GM19239 (cell line): ENCODE measurements at regions not wholly inside any gene's neighbourhood (a gene's known extent, or its start where the extent isn't known, plus 50 kb on each side); places are given as distances from the start of the nearest gene placed in this dataset.
"Not testable (repeated sequence)": the region's sequence is repeated elsewhere in the genome, so short reads cannot be mapped to it uniquely, and the experiment has no call there.

ENCODE experiments used
- DNase-seq: peaks from one replicate; pipeline ENCODE4 v3.0.0; 2011; ENCODE audit warnings: low spot score; ENCODE audit not compliant: insufficient read length
- FAIRE-seq: peaks from 2 replicates; lab custom pipeline; 2011; peaks lifted over from hg19 to GRCh38; lab: Jason Lieb, UNC

DNA sequence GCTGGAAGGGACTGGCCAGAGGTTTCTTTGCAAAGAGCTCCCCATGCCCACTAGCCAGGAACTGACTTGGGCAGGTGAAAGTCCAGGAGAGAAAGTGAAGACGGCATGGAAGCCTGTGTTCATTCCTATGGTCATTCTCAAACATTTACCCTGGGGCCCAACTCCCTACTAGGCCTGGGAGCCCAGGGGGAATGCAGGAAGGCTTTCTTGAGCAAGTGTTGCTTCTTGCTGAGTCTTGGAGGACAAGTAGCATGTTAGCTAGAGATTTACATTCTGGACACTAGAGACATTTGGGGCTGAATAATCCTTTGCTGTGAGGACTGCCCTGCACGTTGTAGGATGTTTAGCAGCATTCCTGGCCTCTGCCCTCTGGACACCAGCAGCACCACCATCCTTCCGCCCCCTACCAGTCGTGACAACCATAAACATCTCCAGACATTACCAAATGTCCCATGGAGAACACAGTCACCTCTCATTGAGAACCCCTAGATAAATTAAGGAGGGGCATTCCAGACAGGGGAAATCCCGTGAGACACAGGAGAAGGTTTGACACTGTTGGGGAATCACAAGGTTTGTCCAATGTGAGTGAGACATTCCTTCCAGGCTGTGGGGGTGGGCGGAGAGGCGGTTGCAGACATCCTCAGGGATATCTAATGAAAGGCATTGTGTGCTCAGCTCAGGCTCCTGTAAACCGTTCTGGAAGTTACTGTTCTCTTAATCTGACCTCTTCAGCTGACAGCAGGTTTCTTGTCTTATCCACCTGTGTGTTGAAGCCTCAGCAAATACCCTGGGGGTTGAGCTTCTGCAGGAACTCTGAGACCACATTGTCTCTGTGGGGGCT lies 236.2 kb downstream of the TLE3 start:
- DNase-seq (no peak), FAIRE-seq (no peak)

DNA sequence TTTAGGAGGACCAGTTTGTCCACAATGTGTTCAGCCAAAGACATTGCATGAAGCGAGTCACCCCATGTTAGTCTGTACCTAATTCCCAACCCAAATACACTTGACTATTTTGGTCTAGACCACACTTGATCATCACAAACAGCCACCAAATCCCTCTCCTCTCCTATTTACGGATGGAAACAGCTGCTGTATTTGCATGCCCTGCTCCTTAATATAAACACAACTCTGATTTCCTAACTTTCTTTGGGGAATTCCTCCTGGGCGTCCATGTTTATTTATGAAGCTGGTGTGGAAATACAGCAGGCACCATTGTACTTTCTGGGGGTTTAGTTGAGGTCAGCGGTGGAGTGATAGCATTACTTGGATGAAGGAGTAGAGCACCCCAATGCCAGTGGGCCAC lies 235.2 kb downstream of the TLE3 start:
- no peak for DNase-seq
- no peak for FAIRE-seq

DNA sequence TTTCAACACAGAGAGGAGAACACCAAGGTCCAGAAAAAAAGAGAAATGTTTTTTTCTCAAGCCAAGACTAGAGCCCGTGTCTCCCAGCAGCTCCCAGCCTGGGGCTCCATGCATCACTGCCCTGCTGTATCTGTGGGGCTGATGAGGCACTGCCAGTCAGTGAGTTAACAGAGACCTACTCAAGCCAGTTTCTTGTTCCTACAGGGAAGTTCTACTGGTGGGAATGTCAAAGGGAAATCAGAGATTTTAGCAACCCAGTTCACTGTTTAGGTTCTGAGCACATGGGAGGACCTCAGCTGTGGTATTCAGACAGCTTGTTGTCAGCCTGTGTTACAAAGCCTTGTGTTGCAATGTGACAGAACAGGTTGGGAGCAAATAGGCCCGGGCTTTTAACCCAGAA lies 234.3 kb downstream of the TLE3 start:
- no peak for FAIRE-seq

DNA sequence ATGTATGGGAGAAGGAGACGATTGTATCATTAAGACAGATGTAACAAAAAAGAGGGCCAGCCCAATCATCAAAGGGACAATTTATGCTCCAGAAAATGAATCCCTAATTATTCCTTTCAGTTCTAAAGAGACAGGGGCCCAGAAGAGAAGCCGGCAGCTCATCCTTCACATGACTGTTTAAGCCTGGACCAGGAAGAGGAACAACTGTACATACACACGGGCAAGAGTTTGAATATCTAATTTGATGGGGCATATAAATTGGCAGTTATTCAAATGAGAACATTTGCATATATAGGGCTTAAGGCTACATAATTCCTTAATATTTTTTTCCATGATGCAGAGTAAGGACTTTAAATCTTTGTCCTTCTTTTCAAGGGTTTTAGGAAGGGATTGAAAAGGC lies 232.3 kb downstream of the TLE3 start:
- DNase-seq (no peak), FAIRE-seq (no peak)

More for the DNA sequence above, 234.3 kb downstream of the TLE3 start:
- DNase-seq, result no peak

DNA sequence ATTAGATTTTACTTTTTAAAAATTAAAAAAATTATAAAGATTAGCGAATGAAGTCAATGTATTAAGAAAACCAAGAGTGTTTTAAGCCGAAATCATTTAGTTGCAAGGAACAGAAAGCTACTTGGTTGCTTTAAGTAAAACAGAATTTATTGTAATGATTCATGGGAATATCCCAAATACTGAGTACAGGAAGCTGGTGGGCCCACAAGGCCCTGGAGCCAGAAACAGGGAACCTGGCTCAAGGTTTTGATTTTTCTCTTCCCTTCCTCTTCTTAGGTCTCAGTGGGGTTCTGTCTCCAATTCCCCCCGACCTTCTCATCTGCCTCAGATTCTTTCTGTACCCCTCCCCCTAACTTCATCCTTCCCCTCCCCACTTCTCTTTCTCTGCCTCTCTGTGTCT lies 229.0 kb downstream of the TLE3 start:
- FAIRE-seq (no peak), DNase-seq (no peak)

DNA sequence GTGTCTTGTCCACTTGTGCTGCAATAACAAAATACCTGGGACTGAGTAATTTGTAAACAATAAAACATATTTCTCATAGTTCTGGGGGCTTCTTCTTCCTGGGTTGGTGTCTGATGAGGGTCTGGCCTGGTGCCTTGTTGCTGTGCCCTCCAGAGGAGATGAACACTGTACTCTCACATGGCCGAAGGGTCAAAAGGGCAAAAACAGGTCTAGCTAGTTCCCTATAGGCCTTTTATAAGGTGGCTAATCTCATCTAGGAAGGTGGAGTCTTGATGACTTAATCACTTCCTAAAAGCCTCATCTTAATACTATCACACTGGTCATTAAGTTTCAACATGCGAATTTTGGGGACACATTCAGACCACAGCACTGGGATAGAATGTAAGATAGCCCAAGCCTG lies 228.4 kb downstream of the TLE3 start:
- FAIRE-seq (no peak), DNase-seq (no peak)

DNA sequence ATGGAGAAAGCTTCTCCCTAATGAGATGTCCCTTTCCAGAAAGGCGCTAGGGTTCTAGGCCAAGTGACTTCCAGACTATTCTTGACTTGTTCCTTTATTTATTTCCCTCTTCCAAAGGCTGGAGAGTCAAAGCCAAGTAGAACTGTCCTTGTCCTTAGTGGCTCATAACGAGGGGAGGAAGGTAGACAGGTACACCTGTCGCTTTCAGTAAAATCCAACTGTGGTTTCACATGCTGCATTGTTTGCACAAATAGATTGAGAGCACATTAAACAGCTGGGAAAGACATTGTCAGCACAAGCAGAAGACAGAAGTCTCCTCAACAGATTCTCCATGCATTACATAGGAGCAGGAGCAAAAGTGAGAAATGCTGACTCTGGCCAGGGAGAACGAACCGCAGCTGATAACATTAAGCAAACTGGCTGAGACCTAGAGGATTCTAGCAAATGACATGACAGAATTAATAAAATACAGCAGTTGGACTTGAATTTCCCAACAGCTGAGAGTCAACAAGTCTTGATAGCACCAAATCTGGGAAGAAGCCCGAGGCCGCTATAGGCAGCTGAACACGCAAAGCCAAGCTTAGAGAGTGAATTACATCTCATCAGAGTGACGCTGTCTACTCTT lies 227.7 kb downstream of the TLE3 start:
- FAIRE-seq, result no peak
- DNase-seq, result no peak

DNA sequence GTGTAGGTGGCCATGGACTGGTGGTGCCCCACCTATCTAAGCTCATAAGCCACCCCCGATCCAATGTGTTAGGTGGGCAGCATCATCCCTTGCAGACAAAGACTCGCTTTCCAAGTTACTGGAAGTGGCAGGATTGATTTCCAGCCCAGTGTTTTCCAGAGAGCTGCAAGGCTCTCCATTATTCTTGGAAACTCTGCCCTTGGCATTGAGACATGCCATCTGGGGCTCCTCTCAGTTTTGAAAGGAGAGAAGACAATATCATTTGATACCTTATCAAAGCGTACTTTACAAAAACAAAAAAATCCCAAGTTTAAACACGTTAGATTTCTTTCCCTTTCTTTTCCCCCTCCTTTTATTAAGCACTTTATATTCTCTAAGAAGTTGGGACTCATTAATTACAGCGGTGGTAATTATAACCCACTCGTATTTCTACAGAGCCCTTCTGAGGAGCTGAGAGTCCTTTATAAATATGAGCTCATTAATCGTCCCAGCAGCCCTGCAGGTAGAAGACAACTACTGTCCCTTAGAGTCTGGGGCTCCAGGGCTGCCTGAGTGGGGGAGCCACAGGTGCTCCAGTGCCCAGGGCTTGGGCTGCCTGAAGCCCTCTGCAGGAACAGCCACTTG lies 226.1 kb downstream of the TLE3 start:
- FAIRE-seq (no peak), DNase-seq (no peak)

DNA sequence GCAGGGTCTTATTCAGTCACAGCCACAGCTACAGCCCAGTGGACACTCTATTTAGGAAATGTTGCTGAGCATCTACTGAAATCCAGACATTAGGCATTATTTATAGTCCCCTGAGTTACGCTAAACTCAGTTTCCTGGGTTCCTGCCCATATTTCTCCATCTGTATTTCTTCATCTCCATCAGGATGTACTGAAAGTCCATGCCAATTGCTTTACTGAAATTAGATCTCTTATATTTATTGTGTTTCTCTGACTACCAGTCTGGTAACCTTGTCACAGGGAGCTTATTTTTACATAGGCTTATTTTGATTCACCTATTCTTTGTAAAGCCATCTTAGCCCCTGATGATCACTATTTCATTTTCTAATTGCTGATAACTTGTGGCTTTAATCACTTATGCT lies 223.9 kb downstream of the TLE3 start:
- DNase-seq, result no peak
- FAIRE-seq, result no peak

DNA sequence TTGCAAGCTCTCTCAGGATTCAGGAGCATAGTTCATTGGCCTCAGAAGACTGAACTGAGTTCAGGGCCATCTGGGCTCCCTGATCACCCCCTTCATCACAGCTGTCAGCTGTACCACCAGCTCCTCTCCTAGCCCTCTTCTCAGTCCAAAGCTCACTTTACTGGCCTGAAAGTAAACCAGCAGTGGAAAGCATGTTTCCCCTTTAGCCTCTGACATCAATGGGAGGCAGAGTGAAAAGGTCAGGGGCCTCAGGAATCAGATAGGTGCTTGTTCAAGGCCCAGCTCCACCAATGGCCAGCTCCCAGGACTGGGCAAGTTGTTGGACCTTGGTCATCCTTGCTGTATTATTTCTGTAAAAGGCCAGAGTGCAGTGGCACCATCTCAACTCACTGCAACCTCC lies 223.4 kb downstream of the TLE3 start:
- FAIRE-seq (no peak), DNase-seq (no peak)

DNA sequence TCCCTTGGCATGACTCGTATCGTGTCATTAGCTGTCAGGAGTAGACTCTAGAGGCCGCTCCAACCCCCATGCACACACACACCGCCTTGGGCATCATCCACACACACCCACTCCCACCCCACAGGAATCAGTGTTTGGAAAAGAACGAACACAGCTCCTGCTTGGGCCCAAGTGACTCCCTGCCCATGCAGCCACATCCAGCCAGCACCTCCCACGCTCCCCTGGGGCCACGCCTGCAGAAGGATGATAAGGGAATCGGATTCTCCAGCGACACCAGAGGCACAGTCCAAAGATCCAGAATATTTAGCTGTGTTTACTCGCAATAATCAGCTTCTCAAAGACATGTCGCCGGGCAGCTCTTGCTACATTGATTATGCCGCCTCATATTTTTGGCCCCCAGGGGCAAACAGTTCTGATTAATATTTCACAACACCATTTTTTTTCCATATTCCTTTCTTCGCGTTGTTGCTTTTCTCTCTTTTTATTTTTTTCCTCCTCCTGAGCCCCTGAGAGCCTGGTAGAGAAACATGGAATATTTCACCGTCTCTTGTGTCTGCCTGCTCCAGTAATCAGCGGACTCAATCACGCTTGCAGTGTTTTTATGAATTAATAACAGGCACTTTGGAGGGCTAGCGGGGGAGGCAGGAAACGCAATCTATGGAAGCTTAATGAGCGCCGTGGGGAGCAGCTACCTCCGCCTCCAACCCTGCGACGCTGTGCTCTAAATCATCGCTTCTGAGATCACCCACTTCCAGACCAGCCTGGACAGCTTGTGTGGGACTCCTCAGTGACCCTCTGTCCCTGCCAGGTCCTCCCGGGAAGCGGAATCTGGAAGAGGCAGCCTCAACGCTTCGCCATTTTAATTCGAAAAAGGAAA lies 221.4 kb downstream of the TLE3 start:
- no peak for DNase-seq
- no peak for FAIRE-seq

DNA sequence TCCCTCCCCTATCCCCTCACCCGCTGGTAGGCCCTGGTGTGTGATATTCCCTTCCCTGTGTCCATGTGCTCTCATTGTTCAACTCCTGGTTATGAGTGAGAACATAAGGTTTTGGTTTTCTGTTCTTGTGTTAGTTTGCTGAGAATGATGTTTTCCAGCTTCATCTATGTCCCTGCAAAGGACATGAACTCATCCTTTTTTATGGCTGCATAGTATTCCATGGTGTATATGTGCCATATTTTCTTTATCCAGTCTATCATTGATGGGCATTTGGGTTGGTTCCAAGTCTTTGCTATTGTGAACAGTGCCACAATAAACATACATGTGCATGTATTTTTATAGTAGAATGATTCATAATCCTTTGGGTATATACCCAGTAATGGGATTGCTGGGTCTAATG lies 217.8 kb downstream of the TLE3 start:
- FAIRE-seq, result not testable (repeated sequence)

DNA sequence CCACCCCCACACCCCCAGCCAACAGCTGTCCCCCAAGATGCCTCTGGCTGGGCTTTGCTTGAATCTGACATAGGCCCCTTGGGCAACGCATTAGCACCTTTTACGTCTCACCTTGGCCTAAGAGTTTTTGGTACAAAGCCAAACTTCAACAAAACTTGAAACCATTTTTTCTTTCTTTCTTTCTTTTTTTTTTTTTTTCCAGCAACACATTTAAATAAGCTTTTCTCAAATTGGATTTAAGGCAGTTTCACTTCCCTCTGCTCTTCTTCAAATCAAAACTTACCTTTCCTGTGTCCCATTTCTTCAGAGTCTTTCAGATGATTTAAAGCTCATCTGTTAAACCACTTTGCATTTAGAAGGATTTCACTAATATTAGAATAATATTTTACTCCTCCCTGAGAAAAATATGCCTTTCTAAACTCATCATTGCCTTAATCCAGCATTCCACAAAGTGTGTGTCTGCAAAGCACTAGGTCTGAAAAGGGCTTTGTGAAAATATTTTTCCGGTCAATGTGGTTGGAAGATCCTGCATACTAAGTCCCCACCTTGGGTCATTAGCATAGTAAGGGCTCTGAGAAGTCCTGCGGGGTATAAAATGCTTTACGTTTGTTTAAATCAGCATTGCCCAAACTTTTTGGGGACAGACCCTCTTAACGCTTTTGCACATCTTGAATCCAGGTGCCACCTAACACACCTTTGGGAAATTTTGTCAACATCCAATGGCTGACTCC lies 217.0 kb downstream of the TLE3 start:
- DNase-seq (no peak), FAIRE-seq (peak; percentile 52)

More for the DNA sequence above, 217.8 kb downstream of the TLE3 start:
- DNase-seq, result not testable (repeated sequence)

DNA sequence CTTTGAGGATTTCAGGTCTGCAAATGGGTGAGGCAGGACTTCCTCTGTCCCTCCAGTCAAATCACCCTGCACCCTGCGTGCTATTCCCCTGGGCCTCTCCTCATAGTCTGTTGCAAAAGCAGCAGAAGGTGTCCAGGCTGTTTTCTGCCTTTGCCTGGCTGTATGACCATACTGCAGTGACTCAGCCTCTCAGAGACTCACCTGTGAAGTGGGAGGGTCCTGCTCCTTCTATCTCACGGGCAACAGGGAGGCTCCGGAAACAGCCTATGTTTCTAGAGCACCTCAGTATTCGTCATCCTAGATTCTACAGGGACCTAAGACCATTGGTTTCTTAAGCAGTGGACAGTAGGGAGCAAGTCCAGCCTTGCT lies 216.4 kb downstream of the TLE3 start:
- FAIRE-seq (peak; percentile 75), DNase-seq (peak; percentile 18)

DNA sequence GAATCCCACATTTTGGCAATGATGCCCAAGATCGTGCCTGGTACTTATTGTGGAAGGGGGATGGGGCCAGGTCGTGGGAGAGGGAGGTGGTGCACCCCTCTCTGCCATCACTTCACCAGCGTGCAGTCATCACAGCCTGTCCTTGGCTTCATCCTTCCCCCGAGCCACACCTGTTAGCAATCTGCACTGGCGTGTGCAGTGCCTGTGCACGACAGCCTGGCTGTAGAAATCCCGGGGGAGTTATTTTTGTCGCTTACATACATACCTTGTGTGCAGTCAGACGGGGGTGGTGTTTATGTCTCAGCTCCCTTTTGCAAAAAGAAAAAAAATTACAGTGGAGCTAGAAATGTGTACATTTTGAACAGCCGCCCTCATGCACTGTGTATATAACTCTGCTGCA lies 216.0 kb downstream of the TLE3 start:
- peak; percentile 33 for DNase-seq
- peak; percentile 88 for FAIRE-seq

DNA sequence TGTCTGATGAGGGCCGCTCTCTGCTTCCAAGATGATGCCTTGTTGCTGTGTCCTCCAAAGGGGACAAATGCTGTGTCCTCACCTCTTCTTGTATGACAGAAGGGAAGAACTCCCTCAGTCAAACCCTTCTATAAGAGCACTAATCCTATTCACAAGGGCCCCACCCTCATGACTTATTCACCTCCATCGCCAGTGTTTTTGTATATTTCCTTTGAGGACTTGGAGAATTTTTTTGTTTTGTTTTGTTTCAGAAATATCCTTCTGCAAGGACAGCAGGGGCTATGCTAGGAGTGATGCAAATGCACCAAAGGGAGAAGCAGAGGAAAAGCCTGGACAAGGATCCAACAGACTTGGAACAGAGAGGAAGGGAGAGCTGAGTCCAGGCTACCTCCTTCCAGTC lies 214.4 kb downstream of the TLE3 start:
- FAIRE-seq, result no peak

DNA sequence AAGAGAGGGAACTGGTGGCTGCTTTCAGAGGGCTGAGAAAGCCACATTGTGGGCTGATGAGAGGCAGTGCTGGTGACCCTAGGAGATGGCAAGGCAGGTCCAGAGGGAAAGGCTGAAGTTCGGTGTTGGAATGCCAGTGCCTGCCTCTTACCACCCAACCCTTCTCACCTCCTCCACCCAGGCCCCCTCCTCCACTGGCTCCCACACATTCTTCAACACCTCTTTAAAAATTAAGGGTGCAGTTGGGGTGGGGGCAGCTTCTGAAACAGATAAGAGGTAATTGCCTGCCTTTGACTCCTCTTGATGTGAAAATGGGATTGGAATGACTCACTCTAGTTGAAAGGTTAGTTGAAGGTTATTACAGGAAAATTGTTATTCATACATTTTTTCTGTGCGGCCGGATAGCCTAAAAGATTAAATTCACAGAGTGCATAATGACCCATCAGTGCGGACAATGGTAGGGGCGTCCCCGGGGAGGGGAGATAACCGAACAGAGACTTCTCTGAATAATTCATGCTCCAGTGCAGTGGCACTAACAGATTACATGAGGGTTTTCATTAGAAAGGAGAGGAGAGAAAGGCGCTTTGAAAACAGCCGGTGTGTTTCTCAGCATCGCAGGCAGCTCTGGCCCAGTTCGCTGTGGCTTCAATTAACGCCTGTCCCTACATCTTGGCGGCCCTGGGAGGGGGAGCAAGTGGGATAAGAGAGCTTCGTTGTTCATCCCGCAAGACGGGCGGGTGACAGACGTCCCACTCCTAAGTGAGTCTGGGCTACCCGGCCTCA lies 212.4 kb downstream of the TLE3 start:
- no peak for FAIRE-seq
- no peak for DNase-seq

More for the DNA sequence above, 214.4 kb downstream of the TLE3 start:
- no peak for DNase-seq

DNA sequence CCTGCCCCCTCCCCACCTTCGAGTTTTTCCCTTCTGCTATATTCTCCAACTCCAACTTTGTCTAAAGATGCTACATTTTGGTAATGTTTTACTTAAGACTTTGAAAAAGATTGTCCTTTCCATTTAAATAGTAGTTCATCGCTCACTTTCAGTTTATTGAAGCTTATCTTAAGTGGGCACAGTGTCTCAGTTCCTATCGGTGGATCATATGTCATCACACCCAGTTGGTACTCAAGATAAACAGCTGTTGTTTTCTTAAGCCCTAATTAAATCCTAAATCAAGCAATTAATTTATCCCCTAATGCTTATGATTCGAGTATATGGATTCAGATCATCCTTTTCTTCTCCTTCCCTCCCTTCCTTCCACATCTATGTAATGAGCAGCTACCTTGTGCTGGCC lies 210.7 kb downstream of the TLE3 start:
- FAIRE-seq (no peak), DNase-seq (no peak)

DNA sequence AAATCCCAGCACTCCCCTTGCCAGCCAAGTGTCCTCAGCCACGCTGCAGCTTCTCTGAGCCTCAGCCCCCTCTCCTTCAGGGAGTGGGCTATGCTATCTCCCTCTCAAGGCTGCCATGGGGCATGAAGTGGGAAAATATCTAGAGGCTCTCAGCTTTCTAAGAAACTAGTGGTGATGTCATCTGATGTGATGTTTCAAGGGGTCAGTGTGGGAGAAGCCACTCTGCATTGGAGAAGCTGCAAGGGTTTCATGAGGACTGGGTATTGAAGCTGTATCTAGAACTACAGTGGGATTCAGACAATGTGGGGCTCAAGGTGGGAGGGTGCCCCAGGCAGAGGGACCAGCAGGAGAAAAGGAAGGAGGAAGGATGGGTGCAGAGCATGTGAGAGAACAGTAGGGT lies 210.2 kb downstream of the TLE3 start:
- DNase-seq (no peak), FAIRE-seq (no peak)
